CD4-positive, alpha-beta T cell (primary cell): ENCODE measurements at regions not wholly inside any gene's neighbourhood (a gene's known extent, or its start where the extent isn't known, plus 50 kb on each side); places are given as distances from the start of the nearest gene placed in this dataset.
"Not testable (repeated sequence)": the region's sequence is repeated elsewhere in the genome, so short reads cannot be mapped to it uniquely, and the experiment has no call there.

ENCODE experiments used
- ATAC-seq: fragments of 200-7000 bp; cut with Tn5 transposase; one replicate; pipeline ENCODE4 v1.10.0; 2022; ENCODE audit warnings: mild to moderate bottlenecking; ENCODE audit not compliant: poor library complexity
- CTCF ChIA-PET: fragments of 350-600 bp; sonication (Branson Sonifier 250); formaldehyde crosslinking; loops from one replicate; lab custom pipeline; 2021; ENCODE audit warnings: antibody characterized with exemption, inconsistent platforms; lab: Charles Lee
- POLR2A ChIA-PET: fragments of 350-600 bp; sonication (Branson Sonifier 250); formaldehyde crosslinking; loops from one replicate; lab custom pipeline; 2021; ENCODE audit warnings: antibody characterized with exemption, inconsistent platforms; lab: Charles Lee
- DNase-seq, 14 experiments: peaks; one replicate each; pipeline ENCODE4 v3.0.0-alpha.2; 2013 to 2020; ENCODE audit warnings: mixed read lengths in 2 of 14
- H3K27ac ChIP-seq, 2 donors: one replicate each; pipeline versions ENCODE4 v1.5.1 to v1.7.0; 2013; ENCODE audit warnings: low read length in 2 of 2, low read depth in 1 of 2, mild to moderate bottlenecking in 1 of 2
- H3K27me3 ChIP-seq, 2 experiments: 1 replicate in 1 of 2; 2 replicates in 1 of 2; pipeline versions ENCODE4 v1.6.1 to v1.7.0; 2013; ENCODE audit warnings: low read length in 2 of 2, control low read depth in 1 of 2, mild to moderate bottlenecking in 1 of 2, moderate library complexity in 1 of 2; ENCODE audit not compliant: insufficient read depth in 2 of 2, control insufficient read depth in 1 of 2
- H3K36me3 ChIP-seq: one replicate; pipeline ENCODE4 v1.6.1; 2013; ENCODE audit warnings: low read length, control low read depth; ENCODE audit not compliant: insufficient read depth
- H3K4me1 ChIP-seq: one replicate; pipeline ENCODE4 v1.6.1; 2013; ENCODE audit warnings: low read length, control low read depth; ENCODE audit not compliant: insufficient read depth
- H3K4me3 ChIP-seq: one replicate; pipeline ENCODE4 v1.5.1; 2013; ENCODE audit warnings: mild to moderate bottlenecking, low read length, moderate library complexity
- H3K9me3 ChIP-seq, 2 experiments: 1 replicate in 1 of 2; 2 replicates in 1 of 2; pipeline versions ENCODE4 v1.6.1 to v1.7.0; 2013; ENCODE audit warnings: low read length in 2 of 2, mild to moderate bottlenecking in 2 of 2, control low read depth in 1 of 2, moderate library complexity in 1 of 2; ENCODE audit not compliant: control insufficient read depth in 1 of 2, insufficient read depth in 1 of 2
- H3K27ac Mint-ChIP-seq: one replicate; pipeline ENCODE4 v1.8.0; 2020; ENCODE audit warnings: mixed read lengths
- H3K27me3 Mint-ChIP-seq: one replicate; pipeline ENCODE4 v1.8.0; 2021; ENCODE audit warnings: mixed read lengths
- H3K36me3 Mint-ChIP-seq: one replicate; pipeline ENCODE4 v1.8.0; 2021; ENCODE audit warnings: low read depth, mixed read lengths
- H3K4me1 Mint-ChIP-seq: one replicate; pipeline ENCODE4 v1.8.0; 2021; ENCODE audit warnings: low read depth, mixed read lengths
- H3K4me3 Mint-ChIP-seq: one replicate; pipeline ENCODE4 v1.8.0; 2020; ENCODE audit warnings: mild to moderate bottlenecking, mixed read lengths
- H3K9me3 Mint-ChIP-seq: one replicate; pipeline ENCODE4 v1.8.0; 2020; ENCODE audit warnings: mixed read lengths
- CTCF ChIP-seq: fragments of 200-600 bp; IDR thresholded peaks from one replicate; pipeline ENCODE4 v1.8.0; 2022; ENCODE audit warnings: antibody characterized with exemption, mild to moderate bottlenecking
- intact Hi-C, 2 experiments: fragments of 100-400 bp; cut with DNase I in 1 of 2; cut with micrococcal nuclease in 1 of 2; formaldehyde crosslinking; loops; one replicate each; pipeline versions ENCODE4 v1.15.1 to v1.9.0; 2023 to 2025; cut with DNase I, micrococcal nuclease

DNA sequence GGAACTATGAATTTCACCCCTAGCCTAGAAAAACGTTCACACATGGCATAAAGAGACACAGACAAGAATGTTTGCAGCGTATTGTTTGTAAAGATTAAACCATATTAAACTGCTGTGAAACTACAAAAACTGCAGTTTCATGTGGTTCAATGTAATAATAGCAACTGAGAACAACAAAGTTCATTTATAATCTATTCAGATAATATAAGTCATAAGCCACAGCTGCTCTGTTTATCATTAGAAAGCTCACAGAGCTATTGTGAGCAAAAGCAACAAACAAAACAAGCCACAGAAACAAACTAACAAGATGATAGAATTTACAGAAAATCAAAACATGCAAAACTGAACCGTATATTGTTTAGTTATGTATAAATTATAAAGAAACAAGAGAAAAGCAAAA, 113.5 kb downstream of the AHR start:
- Histone ChIP-seq H3K4me3 (no peak overlapping the region), H3K27me3 (no peaks in the 10 kb centered on the region), H3K4me1 (no peaks in the 10 kb centered on the region), H3K9me3 (no peaks in the 10 kb centered on the region), H3K27ac (no peak overlapping the region), H3K36me3 (no peaks in the 10 kb centered on the region)
- no peaks in the 10 kb centered on the region for H3K9me3 Mint-ChIP-seq
- DNase-seq = no peak
- intact Hi-C loops = no loop called here
- H3K27me3 Mint-ChIP-seq = no peaks in the 10 kb centered on the region
- CTCF ChIA-PET = no interaction called here
- H3K4me1 Mint-ChIP-seq = no peaks in the 10 kb centered on the region
- no peak for TF ChIP-seq CTCF
- H3K27ac Mint-ChIP-seq = no peak overlapping the region
- POLR2A ChIA-PET = no interaction called here
- no peaks in the 10 kb centered on the region for H3K36me3 Mint-ChIP-seq
- ATAC-seq = no peak
- H3K4me3 Mint-ChIP-seq = no peak overlapping the region

- Histone ChIP-seq H3K27me3 (no peaks in the 10 kb centered on the region), H3K36me3 (no peaks in the 10 kb centered on the region), H3K4me1 (no peaks in the 10 kb centered on the region), H3K9me3 (no peaks in the 10 kb centered on the region), H3K4me3 (no peak overlapping the region), H3K27ac (no peak overlapping the region)
- ATAC-seq (no peak), DNase-seq (no peak)
- Mint-ChIP-seq H3K27me3 (no peaks in the 10 kb centered on the region), H3K4me3 (no peak overlapping the region), H3K9me3 (no peaks in the 10 kb centered on the region), H3K27ac (no peak overlapping the region), H3K4me1 (no peaks in the 10 kb centered on the region), H3K36me3 (no peaks in the 10 kb centered on the region)
- ChIA-PET CTCF (no interaction called here), POLR2A (no interaction called here)
- intact Hi-C loops = no loop called here
- TF ChIP-seq CTCF = no peak
Observed at GRCh38 chr7:17412883-17413282, 114.4 kb downstream of the AHR start.

DNA sequence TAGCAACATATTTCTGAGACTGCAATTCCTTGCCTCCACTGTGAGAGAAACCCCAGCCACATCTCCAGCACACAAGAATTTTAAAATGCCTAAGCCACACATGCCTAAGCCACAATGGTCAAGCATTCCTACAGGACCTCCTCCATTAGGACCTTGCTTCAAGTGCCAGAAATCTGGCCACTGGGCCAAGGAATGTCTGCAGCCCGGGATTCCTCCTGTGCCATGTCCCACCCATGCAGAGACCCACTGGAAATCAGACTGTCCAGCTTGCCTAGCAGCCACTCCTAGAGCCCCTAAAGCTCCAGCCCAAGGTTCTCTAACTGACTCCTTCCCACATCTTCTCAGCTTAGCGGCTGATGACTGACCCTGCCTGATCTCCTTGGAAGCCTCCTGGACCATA, 117.5 kb downstream of the AHR start:
- CTCF ChIA-PET = no interaction called here

GRCh38 chr7:17420308-17421015, 122.0 kb downstream of the AHR start:
- H3K9me3 Mint-ChIP-seq, DNase-seq, H3K4me1 ChIP-seq, intact Hi-C loops, CTCF ChIA-PET, ATAC-seq, H3K27me3 Mint-ChIP-seq, H3K36me3 ChIP-seq, H3K4me1 Mint-ChIP-seq, H3K36me3 Mint-ChIP-seq, H3K27ac Mint-ChIP-seq, H3K27me3 ChIP-seq, POLR2A ChIA-PET, H3K4me3 ChIP-seq, H3K27ac ChIP-seq, H3K4me3 Mint-ChIP-seq, H3K9me3 ChIP-seq: not testable (repeated sequence)

More for the DNA sequence above, 117.5 kb downstream of the AHR start:
- Mint-ChIP-seq H3K27ac (no peak overlapping the region), H3K4me1 (no peaks in the 10 kb centered on the region), H3K4me3 (no peak overlapping the region), H3K9me3 (no peaks in the 10 kb centered on the region), H3K27me3 (no peaks in the 10 kb centered on the region), H3K36me3 (no peaks in the 10 kb centered on the region)
- H3K4me1 ChIP-seq = no peaks in the 10 kb centered on the region
- POLR2A ChIA-PET = no interaction called here
- no peaks in the 10 kb centered on the region for H3K27me3 ChIP-seq
- no peaks in the 10 kb centered on the region for H3K9me3 ChIP-seq
- DNase-seq = no peak
- no peak overlapping the region for H3K27ac ChIP-seq
- ATAC-seq = no peak
- TF ChIP-seq CTCF = no peak
- no peaks in the 10 kb centered on the region for H3K36me3 ChIP-seq
- no peak overlapping the region for H3K4me3 ChIP-seq
- intact Hi-C loops = no loop called here
